Mesodermal cell (in vitro differentiated cells): ENCODE measurements at regions not wholly inside any gene's neighbourhood (a gene's known extent, or its start where the extent isn't known, plus 50 kb on each side); places are given as distances from the start of the nearest gene placed in this dataset.

Experiments used
- H3K27ac ChIP-seq: 2 replicates; pipeline ENCODE4 v1.7.0; 2013; ENCODE audit warnings: mild to moderate bottlenecking, low read depth, low read length, moderate library complexity; ENCODE audit not compliant: severe bottlenecking
- H3K36me3 ChIP-seq: 2 replicates; pipeline ENCODE4 v1.7.1; 2013; ENCODE audit warnings: mild to moderate bottlenecking, low read length, moderate library complexity; ENCODE audit not compliant: control insufficient read depth, insufficient read depth
- H3K4me1 ChIP-seq: one replicate; pipeline ENCODE4 v1.7.1; 2013; ENCODE audit warnings: mild to moderate bottlenecking, low read length; ENCODE audit not compliant: insufficient read depth, control insufficient read depth, poor library complexity, severe bottlenecking
- H3K4me3 ChIP-seq: 2 replicates; pipeline ENCODE4 v1.7.0; 2013; ENCODE audit warnings: low read length, control low read depth, mild to moderate bottlenecking; ENCODE audit not compliant: insufficient read depth, poor library complexity, severe bottlenecking; ENCODE audit errors: extremely low read depth
- H3K9me3 ChIP-seq: 2 replicates; pipeline ENCODE4 v1.7.1; 2013; ENCODE audit warnings: mild to moderate bottlenecking, low read length, moderate library complexity; ENCODE audit not compliant: control insufficient read depth
- WGBS, 2 experiments: methylation state at CpG; one replicate each; pipeline ENCODE4 v1.1.5; 2013; ENCODE audit warnings: missing lambda C conversion rate in 2 of 2; ENCODE audit not compliant: insufficient coverage in 2 of 2; 5-methylcytosine and 5-hydroxymethylcytosine counted together

DNA sequence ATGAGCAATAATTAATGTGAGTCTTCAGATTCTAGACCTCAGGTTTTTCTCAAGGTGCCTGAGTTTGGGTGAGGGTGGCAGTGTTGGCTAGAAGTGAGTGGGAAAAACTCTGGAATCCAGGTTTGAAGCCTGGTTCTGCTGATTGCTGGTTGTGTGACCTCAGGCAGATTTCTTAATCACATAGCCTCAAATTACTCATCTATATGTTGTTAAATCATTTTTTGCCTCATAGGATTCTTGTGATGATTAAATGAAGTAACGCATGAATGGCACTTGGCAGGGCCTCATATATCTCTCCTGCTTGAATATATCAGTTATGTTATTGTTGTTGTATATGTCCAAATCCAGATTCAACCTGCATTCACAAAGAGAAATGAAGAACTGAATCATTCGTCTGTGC is 60.5 kb downstream of the NR2F2 start:
- no peak overlapping the region for H3K4me3 ChIP-seq
- H3K9me3 ChIP-seq: no peaks in the 10 kb centered on the region
- H3K27ac ChIP-seq: no peak overlapping the region
- WGBS, 2 experiments: no CpG with 5 or more reads among the region's 2 CpGs
- H3K4me1 ChIP-seq: no peaks in the 10 kb centered on the region
- H3K36me3 ChIP-seq: no peaks in the 10 kb centered on the region

DNA sequence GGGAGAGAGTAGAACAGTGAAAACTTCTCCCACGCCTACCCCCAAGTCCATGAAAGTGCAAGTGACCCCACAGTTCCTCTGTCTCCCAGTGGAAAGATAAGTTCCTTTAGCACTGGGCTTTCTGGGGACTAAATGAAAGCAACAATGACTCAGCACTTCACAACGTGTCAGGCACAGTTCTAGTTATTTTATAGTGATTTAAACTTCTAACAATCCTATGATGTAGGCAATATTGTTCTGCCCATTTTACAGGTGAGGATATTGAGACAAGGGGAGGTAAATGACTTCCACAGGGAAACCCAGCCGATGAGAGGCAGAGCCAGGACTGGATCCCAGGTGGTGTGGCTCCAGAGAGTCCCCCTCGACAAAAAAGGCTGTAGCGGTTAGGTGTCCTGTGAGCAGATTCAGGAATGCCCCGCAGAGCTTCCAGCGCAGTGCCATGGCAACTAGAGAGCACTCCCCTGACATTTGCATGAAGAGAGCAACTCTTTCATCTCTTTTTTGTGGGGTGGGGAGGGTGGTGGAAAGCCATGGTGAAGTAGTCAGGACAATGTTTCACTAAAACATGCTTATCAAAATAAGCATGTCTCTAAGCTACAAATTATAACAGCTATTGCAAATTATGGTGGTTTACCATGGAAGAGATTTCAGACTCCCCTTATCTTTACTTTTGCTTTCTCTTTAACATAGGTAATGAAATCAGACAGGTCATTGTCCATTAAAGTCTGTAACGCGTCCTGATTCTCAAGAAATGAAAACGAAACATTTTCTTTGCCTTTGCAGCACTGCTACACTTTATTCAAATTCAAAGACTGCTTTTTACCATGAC is 62.1 kb downstream of the NR2F2 start:
- WGBS, 2 experiments: 27 to 29% methylated on average over 3 to 5 of the region's 10 CpGs
- Histone ChIP-seq H3K4me1 (no peaks in the 10 kb centered on the region), H3K9me3 (no peaks in the 10 kb centered on the region), H3K27ac (no peak overlapping the region), H3K36me3 (no peaks in the 10 kb centered on the region), H3K4me3 (no peak overlapping the region)

GRCh38 chr15:96393209-96393513 is 62.7 kb downstream of the NR2F2 start:
- H3K4me1 ChIP-seq: no peaks in the 10 kb centered on the region
- H3K36me3 ChIP-seq: no peaks in the 10 kb centered on the region
- H3K9me3 ChIP-seq: no peaks in the 10 kb centered on the region
- H3K27ac ChIP-seq: no peak overlapping the region
- H3K4me3 ChIP-seq: no peak overlapping the region
- WGBS, 2 experiments: 88 to 100% methylated on average over 1 of the region's 2 CpGs

- Histone ChIP-seq H3K4me3 (no peak overlapping the region), H3K9me3 (no peaks in the 10 kb centered on the region), H3K4me1 (no peaks in the 10 kb centered on the region), H3K27ac (no peak overlapping the region), H3K36me3 (no peaks in the 10 kb centered on the region)
- 18 to 20% methylated on average over 2 of the region's 3 CpGs for WGBS, 2 experiments
Measured at GRCh38 chr15:96395687-96396086, 65.2 kb downstream of the NR2F2 start.

DNA sequence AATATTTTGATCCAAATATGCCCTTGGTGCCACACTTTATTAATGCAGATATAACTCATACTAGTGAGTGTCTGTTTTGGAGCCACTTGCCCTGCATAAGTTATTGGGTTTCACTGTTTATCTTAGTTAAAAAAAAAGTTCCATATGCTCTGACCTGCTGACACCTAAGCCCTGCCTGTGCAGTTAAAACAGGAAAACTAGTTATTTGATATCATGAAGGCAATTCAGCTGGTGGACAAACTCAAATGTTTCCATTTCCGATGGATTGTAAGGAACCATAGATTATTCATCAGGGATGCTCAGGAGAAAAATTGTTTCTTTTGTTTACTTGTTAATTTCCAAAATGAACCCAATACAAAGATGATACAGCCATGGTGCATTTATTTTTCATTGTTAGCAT is 68.3 kb downstream of the NR2F2 start:
- Histone ChIP-seq H3K4me3 (no peak overlapping the region), H3K36me3 (no peaks in the 10 kb centered on the region), H3K27ac (no peak overlapping the region), H3K4me1 (no peaks in the 10 kb centered on the region), H3K9me3 (no peaks in the 10 kb centered on the region)
- WGBS, 2 experiments: 100% methylated on average over 1 of the region's 1 CpG; no CpG with 5 or more reads in 1 of the 2 experiments

GRCh38 chr15:96402403-96402802 is 71.9 kb downstream of the NR2F2 start:
- Histone ChIP-seq H3K27ac (no peak overlapping the region), H3K36me3 (no peaks in the 10 kb centered on the region), H3K4me3 (no peak overlapping the region), H3K9me3 (no peaks in the 10 kb centered on the region), H3K4me1 (no peaks in the 10 kb centered on the region)
- WGBS, 2 experiments: 67 to 79% methylated on average over 1 to 2 of the region's 3 CpGs

GRCh38 chr15:96403071-96403470 is 72.6 kb downstream of the NR2F2 start:
- WGBS, 2 experiments: 80 to 100% methylated on average over 1 of the region's 1 CpG
- Histone ChIP-seq H3K27ac (no peak overlapping the region), H3K4me3 (no peak overlapping the region), H3K4me1 (no peaks in the 10 kb centered on the region), H3K9me3 (no peaks in the 10 kb centered on the region), H3K36me3 (no peaks in the 10 kb centered on the region)

DNA sequence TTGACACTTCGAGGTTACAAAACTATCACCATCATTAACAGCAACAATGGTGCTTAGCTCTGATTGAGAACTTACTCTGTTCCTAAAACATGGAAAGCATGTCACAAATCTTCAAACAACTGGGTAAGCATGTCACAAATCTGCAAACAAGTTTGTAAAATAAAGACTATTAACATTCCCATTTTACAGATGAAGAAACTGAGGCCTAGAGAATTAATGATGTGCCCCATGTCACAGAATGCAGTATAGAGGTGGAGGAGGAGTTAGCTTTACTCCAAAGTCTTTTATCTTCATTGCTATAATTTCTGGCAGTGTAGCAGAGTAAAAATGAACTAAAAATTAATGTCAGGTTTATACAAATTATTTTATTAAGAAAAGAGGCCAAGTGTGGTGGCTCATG is 73.4 kb downstream of the NR2F2 start:
- WGBS, 2 experiments: no CpG with 5 or more reads among the region's 1 CpG
- Histone ChIP-seq H3K36me3 (no peaks in the 10 kb centered on the region), H3K4me1 (no peaks in the 10 kb centered on the region), H3K27ac (no peak overlapping the region), H3K9me3 (no peaks in the 10 kb centered on the region), H3K4me3 (no peak overlapping the region)

- Histone ChIP-seq H3K4me1 (peaks cover 5% of the 10 kb centered on the region), H3K36me3 (no peaks in the 10 kb centered on the region), H3K4me3 (no peak overlapping the region), H3K27ac (no peak overlapping the region), H3K9me3 (no peaks in the 10 kb centered on the region)
- no CpG with 5 or more reads among the region's 2 CpGs for WGBS, 2 experiments
Measured at GRCh38 chr15:96404560-96404959, 74.1 kb downstream of the NR2F2 start.

GRCh38 chr15:96406291-96406690 is 75.8 kb downstream of the NR2F2 start:
- 57 to 80% methylated on average over 1 of the region's 3 CpGs for WGBS, 2 experiments
- Histone ChIP-seq H3K4me3 (no peak overlapping the region), H3K27ac (no peak overlapping the region), H3K36me3 (no peaks in the 10 kb centered on the region), H3K9me3 (no peaks in the 10 kb centered on the region), H3K4me1 (peaks cover 7% of the 10 kb centered on the region)

DNA sequence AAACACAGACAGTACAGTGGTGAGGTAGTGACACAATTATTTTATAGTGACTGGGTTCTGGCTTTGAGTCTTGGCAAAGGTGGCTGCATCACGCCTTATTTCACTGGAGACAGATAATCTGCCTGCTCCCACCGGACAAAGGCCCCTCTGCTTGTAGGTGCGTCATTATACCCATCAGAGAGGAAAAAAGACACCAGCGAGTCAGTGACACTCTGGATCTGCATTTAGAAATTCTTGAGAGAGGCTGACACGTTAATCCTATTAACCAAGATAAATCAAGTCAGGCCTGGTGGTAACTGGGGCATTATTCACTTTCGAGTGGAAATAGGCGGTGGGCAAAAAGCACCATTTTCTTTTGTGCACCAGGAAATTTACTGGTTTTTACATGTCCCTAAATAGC is 76.2 kb downstream of the NR2F2 start:
- Histone ChIP-seq H3K4me3 (no peak overlapping the region), H3K36me3 (no peaks in the 10 kb centered on the region), H3K27ac (no peak overlapping the region), H3K9me3 (no peaks in the 10 kb centered on the region), H3K4me1 (peaks cover 7% of the 10 kb centered on the region)
- WGBS, 2 experiments: 77 to 89% methylated on average over 4 to 7 of the region's 7 CpGs
